OCI-LY3 (cell line): ENCODE measurements at regions not wholly inside any gene's neighbourhood (a gene's known extent, or its start where the extent isn't known, plus 50 kb on each side); places are given as distances from the start of the nearest gene placed in this dataset.

ENCODE experiments used
- H2AFZ ChIP-seq: fragments of 200-600, 300-600 bp; shearing (Covaris generic); 2 replicates; pipeline ENCODE4 v1.6.0; 2014; ENCODE audit warnings: antibody characterized with exemption, low read depth, low read length
- H3K27ac ChIP-seq: fragments of 200-600, 300-600 bp; sonication (generic); 2 replicates; pipeline ENCODE4 v1.5.1; 2014; ENCODE audit warnings: mild to moderate bottlenecking, low read length, moderate library complexity, mixed read lengths
- H3K27me3 ChIP-seq: fragments of 200-600, 300-600 bp; sonication (generic); 2 replicates; pipeline ENCODE4 v1.6.1; 2014; ENCODE audit warnings: low read depth, low read length, mixed read lengths
- H3K36me3 ChIP-seq: fragments of 200-600, 300-600 bp; sonication (generic); replicated peaks from 2 replicates; pipeline ENCODE3; 2014; ENCODE audit warnings: low read depth, low read length, mixed read lengths
- H3K4me1 ChIP-seq: fragments of 300-600, 200-600 bp; sonication (generic); 2 replicates; pipeline ENCODE4 v1.6.1; 2014; ENCODE audit warnings: low read length, mixed read lengths
- H3K4me2 ChIP-seq: fragments of 200-600, 300-600 bp; sonication (generic); 2 replicates; pipeline ENCODE4 v1.6.1; 2014; ENCODE audit warnings: low read length, mixed read lengths
- H3K4me3 ChIP-seq: fragments of 300-600, 200-600 bp; sonication (generic); 2 replicates; pipeline ENCODE4 v1.5.1; 2014; ENCODE audit warnings: antibody characterized with exemption, mild to moderate bottlenecking, low read length, moderate library complexity
- H3K79me2 ChIP-seq: fragments of 300-600, 200-600 bp; shearing (Covaris generic); 2 replicates; pipeline ENCODE4 v1.6.1; 2014; ENCODE audit warnings: mild to moderate bottlenecking, low read length, mixed read lengths
- H3K9ac ChIP-seq: fragments of 300-600, 200-600 bp; shearing (Covaris generic); 2 replicates; pipeline ENCODE4 v1.6.0; 2014; ENCODE audit warnings: mild to moderate bottlenecking, low read length, moderate library complexity
- H3K9me3 ChIP-seq: fragments of 200-600, 300-600 bp; shearing (Covaris generic); 2 replicates; pipeline ENCODE4 v1.6.1; 2014; ENCODE audit warnings: low read length, mixed read lengths; ENCODE audit not compliant: insufficient read depth
- H4K20me1 ChIP-seq: fragments of 200-600, 300-600 bp; sonication (generic); 2 replicates; pipeline ENCODE4 v1.6.1; 2016; ENCODE audit warnings: low read length, mixed read lengths; ENCODE audit not compliant: insufficient read depth
- EZH2phosphoT487 ChIP-seq: fragments of 200-600 bp; shearing (Covaris generic); IDR thresholded peaks from 2 replicates; pipeline ENCODE4 v1.6.1; 2018; ENCODE audit warnings: antibody characterized with exemption, mixed run types, low read depth
- TF ChIP-seq, protein P1 (sequence below): fragments of 200-600, 300-600 bp; sonication (generic); IDR thresholded peaks from 2 replicates; pipeline ENCODE4 v1.5.1; 2014; ENCODE audit warnings: antibody characterized with exemption, low read length, low read depth

GRCh38 chr10:118482393-118483331, 112.8 kb downstream of the PRLHR start:
- H4K20me1 ChIP-seq: no peaks in the 10 kb centered on the region
- H3K9me3 ChIP-seq: no peaks in the 10 kb centered on the region
- H3K27ac ChIP-seq: no peak overlapping the region
- H2AFZ ChIP-seq: no peak overlapping the region
- no peak overlapping the region for H3K9ac ChIP-seq
- no peaks in the 10 kb centered on the region for H3K36me3 ChIP-seq
- TF ChIP-seq EZH2phosphoT487: no peak
- TF ChIP-seq, protein P1, sequence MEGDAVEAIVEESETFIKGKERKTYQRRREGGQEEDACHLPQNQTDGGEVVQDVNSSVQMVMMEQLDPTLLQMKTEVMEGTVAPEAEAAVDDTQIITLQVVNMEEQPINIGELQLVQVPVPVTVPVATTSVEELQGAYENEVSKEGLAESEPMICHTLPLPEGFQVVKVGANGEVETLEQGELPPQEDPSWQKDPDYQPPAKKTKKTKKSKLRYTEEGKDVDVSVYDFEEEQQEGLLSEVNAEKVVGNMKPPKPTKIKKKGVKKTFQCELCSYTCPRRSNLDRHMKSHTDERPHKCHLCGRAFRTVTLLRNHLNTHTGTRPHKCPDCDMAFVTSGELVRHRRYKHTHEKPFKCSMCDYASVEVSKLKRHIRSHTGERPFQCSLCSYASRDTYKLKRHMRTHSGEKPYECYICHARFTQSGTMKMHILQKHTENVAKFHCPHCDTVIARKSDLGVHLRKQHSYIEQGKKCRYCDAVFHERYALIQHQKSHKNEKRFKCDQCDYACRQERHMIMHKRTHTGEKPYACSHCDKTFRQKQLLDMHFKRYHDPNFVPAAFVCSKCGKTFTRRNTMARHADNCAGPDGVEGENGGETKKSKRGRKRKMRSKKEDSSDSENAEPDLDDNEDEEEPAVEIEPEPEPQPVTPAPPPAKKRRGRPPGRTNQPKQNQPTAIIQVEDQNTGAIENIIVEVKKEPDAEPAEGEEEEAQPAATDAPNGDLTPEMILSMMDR: no peak
- no peaks in the 10 kb centered on the region for H3K4me1 ChIP-seq
- H3K79me2 ChIP-seq: no peaks in the 10 kb centered on the region
- no peak overlapping the region for H3K4me2 ChIP-seq
- H3K27me3 ChIP-seq: no peaks in the 10 kb centered on the region
- no peak overlapping the region for H3K4me3 ChIP-seq

GRCh38 chr10:118481871-118482270, 113.6 kb downstream of the PRLHR start:
- Histone ChIP-seq H3K9ac (no peak overlapping the region), H3K4me3 (no peak overlapping the region), H3K4me2 (no peak overlapping the region), H3K27ac (no peak overlapping the region), H3K36me3 (no peaks in the 10 kb centered on the region), H3K9me3 (no peaks in the 10 kb centered on the region), H3K27me3 (no peaks in the 10 kb centered on the region), H4K20me1 (no peaks in the 10 kb centered on the region), H2AFZ (no peak overlapping the region), H3K4me1 (no peaks in the 10 kb centered on the region), H3K79me2 (no peaks in the 10 kb centered on the region)
- TF ChIP-seq, protein P1: no peak
- TF ChIP-seq EZH2phosphoT487: no peak

GRCh38 chr10:118475214-118475613, 120.2 kb downstream of the PRLHR start:
- H3K79me2 ChIP-seq: no peaks in the 10 kb centered on the region
- no peaks in the 10 kb centered on the region for H3K27me3 ChIP-seq
- no peaks in the 10 kb centered on the region for H3K9me3 ChIP-seq
- no peaks in the 10 kb centered on the region for H4K20me1 ChIP-seq
- H3K4me2 ChIP-seq: no peak overlapping the region
- H3K27ac ChIP-seq: no peak overlapping the region
- no peak overlapping the region for H3K4me3 ChIP-seq
- no peak overlapping the region for H3K9ac ChIP-seq
- H3K4me1 ChIP-seq: no peaks in the 10 kb centered on the region
- H2AFZ ChIP-seq: no peak overlapping the region
- TF ChIP-seq, protein P1: no peak
- no peak for TF ChIP-seq EZH2phosphoT487
- no peaks in the 10 kb centered on the region for H3K36me3 ChIP-seq

GRCh38 chr10:118474111-118474510, 121.3 kb downstream of the PRLHR start:
- no peak overlapping the region for H3K4me3 ChIP-seq
- no peak overlapping the region for H2AFZ ChIP-seq
- H3K36me3 ChIP-seq: no peaks in the 10 kb centered on the region
- H3K9ac ChIP-seq: no peak overlapping the region
- no peak overlapping the region for H3K27ac ChIP-seq
- no peaks in the 10 kb centered on the region for H3K9me3 ChIP-seq
- H3K27me3 ChIP-seq: no peaks in the 10 kb centered on the region
- H3K4me1 ChIP-seq: no peaks in the 10 kb centered on the region
- H3K79me2 ChIP-seq: no peaks in the 10 kb centered on the region
- no peak overlapping the region for H3K4me2 ChIP-seq
- H4K20me1 ChIP-seq: no peaks in the 10 kb centered on the region
- TF ChIP-seq EZH2phosphoT487: no peak
- TF ChIP-seq, protein P1: no peak
